A673 (cell line): ENCODE measurements at regions not wholly inside any gene's neighbourhood (a gene's known extent, or its start where the extent isn't known, plus 50 kb on each side); places are given as distances from the start of the nearest gene placed in this dataset.

Experiments
- BruUV-seq: library from RNA; stranded (reverse); fragments of 400-500 nt; replicated peaks from 2 replicates; lab custom pipeline; 2021; lab: Mats Ljungman, UMichigan
- CTCF ChIA-PET: fragments of 300-600 bp; sonication (Branson Sonifier 250); formaldehyde crosslinking; loops from one replicate; lab custom pipeline; 2022; ENCODE audit warnings: antibody characterized with exemption; lab: Charles Lee
- POLR2A ChIA-PET: fragments of 300-600 bp; sonication (Branson Sonifier 250); formaldehyde crosslinking; loops from one replicate; lab custom pipeline; 2022; ENCODE audit warnings: antibody characterized with exemption; ENCODE audit not compliant: low non-redundant PET; lab: Charles Lee
- DNase-seq: peaks from one replicate; pipeline ENCODE4 v3.0.0-alpha.2; 2015; ENCODE audit warnings: low spot score
- H3K27ac ChIP-seq: fragments of 200-600 bp; sonication (generic); 2 replicates; pipeline ENCODE4 v1.5.1; 2016; ENCODE audit warnings: mixed run types, low read depth, mild to moderate bottlenecking, mixed read lengths, antibody characterized with exemption, low read length; ENCODE audit not compliant: poor library complexity, severe bottlenecking
- H3K27me3 ChIP-seq: fragments of 200-600 bp; sonication (generic); replicated peaks from 2 replicates; pipeline ENCODE4 v1.6.1; 2017; ENCODE audit warnings: mixed run types, low read depth, mild to moderate bottlenecking, mixed read lengths, antibody characterized with exemption, low read length; ENCODE audit not compliant: insufficient read depth, poor library complexity
- H3K36me3 ChIP-seq: fragments of 200-600 bp; sonication (generic); 2 replicates; pipeline ENCODE4 v1.6.1; 2016; ENCODE audit warnings: mixed run types, mild to moderate bottlenecking, mixed read lengths, antibody characterized with exemption, low read length; ENCODE audit not compliant: insufficient read depth, poor library complexity, severe bottlenecking
- H3K4me1 ChIP-seq: fragments of 200-600 bp; sonication (generic); 2 replicates; pipeline ENCODE4 v1.6.1; 2017; ENCODE audit warnings: mixed run types, mild to moderate bottlenecking, mixed read lengths, antibody characterized with exemption, low read length; ENCODE audit not compliant: insufficient read depth, poor library complexity, severe bottlenecking
- H3K4me3 ChIP-seq: fragments of 200-600 bp; sonication (generic); 2 replicates; pipeline ENCODE4 v1.5.1; 2016; ENCODE audit warnings: low read depth, mixed run types, mild to moderate bottlenecking, mixed read lengths, low read length; ENCODE audit not compliant: poor library complexity, severe bottlenecking
- H3K9me3 ChIP-seq: fragments of 200-600 bp; sonication (generic); 2 replicates; pipeline ENCODE4 v1.6.1; 2016; ENCODE audit warnings: mixed run types, low read depth, mild to moderate bottlenecking, mixed read lengths, antibody characterized with exemption, low read length; ENCODE audit not compliant: poor library complexity, severe bottlenecking
- CTCF ChIP-seq: fragments of 300-800, 200-600 bp; sonication (generic); conservative IDR thresholded peaks from 2 replicates; pipeline ENCODE4 v1.5.1; 2017; ENCODE audit warnings: low read depth, mild to moderate bottlenecking, antibody characterized with exemption, low read length, moderate library complexity, mixed read lengths
- EZH2 ChIP-seq: fragments of 200-600 bp; sonication (generic); IDR thresholded peaks from 2 replicates; pipeline ENCODE4 v1.6.1; 2017; ENCODE audit warnings: borderline replicate concordance, low read depth, mild to moderate bottlenecking, mixed read lengths, antibody characterized with exemption, low read length; ENCODE audit not compliant: poor library complexity, severe bottlenecking
- intact Hi-C: fragments of 100-400 bp; cut with micrococcal nuclease; formaldehyde crosslinking; loops from one replicate; pipeline ENCODE4 v1.10.0; 2022; ENCODE audit not compliant: unreplicated experiment

- Histone ChIP-seq H3K27ac (no peak overlapping the region), H3K4me1 (no peaks in the 10 kb centered on the region), H3K36me3 (no peaks in the 10 kb centered on the region), H3K27me3 (no peaks in the 10 kb centered on the region), H3K9me3 (no peaks in the 10 kb centered on the region), H3K4me3 (no peak overlapping the region)
- no TSS peak for BruUV-seq
- intact Hi-C loops = no loop called here
- ChIA-PET CTCF (no interaction called here), POLR2A (no interaction called here)
- DNase-seq = no peak
- no peak for TF ChIP-seq CTCF
- TF ChIP-seq EZH2 = no peak
Observed at GRCh38 chr4:10212400-10212799, 95.8 kb upstream of the WDR1 start.

- H3K27ac ChIP-seq = no peak overlapping the region
- BruUV-seq = no TSS peak
- no peak overlapping the region for H3K4me3 ChIP-seq
- no peak for TF ChIP-seq EZH2
- TF ChIP-seq CTCF = no peak
- no peaks in the 10 kb centered on the region for H3K36me3 ChIP-seq
- intact Hi-C loops = no loop called here
- no peaks in the 10 kb centered on the region for H3K9me3 ChIP-seq
- CTCF ChIA-PET = no interaction called here
- DNase-seq = no peak
- POLR2A ChIA-PET = no interaction called here
- H3K27me3 ChIP-seq = no peaks in the 10 kb centered on the region
- H3K4me1 ChIP-seq = no peaks in the 10 kb centered on the region
Observed at GRCh38 chr4:10207116-10207515, 90.5 kb upstream of the WDR1 start.

GRCh38 chr4:10205223-10205622 is 88.6 kb upstream of the WDR1 start:
- TF ChIP-seq EZH2 (no peak), CTCF (no peak)
- intact Hi-C loops = no loop called here
- POLR2A ChIA-PET = no interaction called here

More at GRCh38 chr4:10205223-10205622, 88.6 kb upstream of the WDR1 start:
- Histone ChIP-seq H3K36me3 (no peaks in the 10 kb centered on the region), H3K9me3 (no peaks in the 10 kb centered on the region), H3K27ac (no peak overlapping the region), H3K4me3 (no peak overlapping the region), H3K4me1 (no peaks in the 10 kb centered on the region), H3K27me3 (no peaks in the 10 kb centered on the region)
- BruUV-seq = no TSS peak
- no peak for DNase-seq
- CTCF ChIA-PET = no interaction called here
